GM12872 (cell line): ENCODE measurements at regions not wholly inside any gene's neighbourhood (a gene's known extent, or its start where the extent isn't known, plus 50 kb on each side); places are given as distances from the start of the nearest gene placed in this dataset.

Experiments
- CTCF ChIP-seq: IDR thresholded peaks from 3 replicates; pipeline ENCODE4 v1.5.1; 2011; ENCODE audit warnings: low read depth, mild to moderate bottlenecking, low read length, moderate library complexity; ENCODE audit not compliant: insufficient read depth

DNA sequence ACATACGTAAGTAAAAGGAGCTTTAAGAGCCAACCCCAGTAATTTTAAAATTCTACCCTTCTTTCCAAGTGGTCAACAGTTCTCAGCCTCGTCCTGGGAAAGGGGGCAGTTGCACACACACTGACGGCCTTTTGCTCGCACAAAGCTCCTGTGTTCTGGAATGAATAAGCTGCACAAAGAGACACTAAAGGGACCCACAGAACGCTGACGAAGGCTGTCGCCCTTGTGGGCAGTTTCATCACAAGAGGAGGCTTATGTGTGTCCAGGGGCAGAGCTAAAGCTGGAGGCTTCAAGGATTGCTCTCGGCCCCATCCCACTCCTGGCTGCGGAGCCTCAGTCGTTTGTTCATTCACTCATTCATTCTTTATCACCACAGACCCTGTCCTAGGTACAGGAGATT is 67.0 kb upstream of the NEK6 start:
- TF ChIP-seq CTCF = no peak

DNA sequence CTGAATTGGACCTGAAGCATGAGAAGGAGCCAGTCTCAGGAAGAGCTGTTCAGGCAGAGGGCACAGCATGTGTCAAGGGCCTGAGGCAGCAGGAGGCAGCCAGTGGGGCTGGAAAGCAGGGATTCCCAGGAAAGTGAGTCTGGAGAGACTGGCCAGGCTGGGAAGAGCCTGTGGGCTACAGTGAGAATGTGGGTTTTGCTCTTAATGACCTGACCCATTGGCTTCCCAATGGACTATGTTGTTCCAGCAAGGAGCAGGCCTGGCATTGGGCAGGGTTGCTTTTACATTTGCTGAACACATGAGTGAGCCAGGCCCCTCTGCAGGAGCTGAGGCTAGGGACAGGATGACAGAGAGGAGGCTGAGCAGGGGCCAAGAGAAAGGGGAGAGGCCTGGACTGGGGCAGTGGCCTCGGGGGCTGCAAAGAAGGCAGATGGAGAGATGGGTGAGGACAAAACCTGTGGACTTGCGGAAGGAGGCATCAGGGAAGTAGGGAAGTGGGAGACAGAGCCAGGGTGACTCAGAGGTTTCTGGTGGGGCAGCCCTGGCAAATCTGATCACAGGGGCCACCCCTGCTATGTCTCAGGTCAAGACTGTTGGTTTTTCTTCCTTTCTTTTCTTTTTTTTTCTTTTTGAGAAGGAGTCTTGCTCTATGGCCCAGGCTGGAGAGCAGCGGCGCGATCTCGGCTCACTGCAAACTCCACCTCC is 65.9 kb upstream of the NEK6 start:
- TF ChIP-seq CTCF = no peak

DNA sequence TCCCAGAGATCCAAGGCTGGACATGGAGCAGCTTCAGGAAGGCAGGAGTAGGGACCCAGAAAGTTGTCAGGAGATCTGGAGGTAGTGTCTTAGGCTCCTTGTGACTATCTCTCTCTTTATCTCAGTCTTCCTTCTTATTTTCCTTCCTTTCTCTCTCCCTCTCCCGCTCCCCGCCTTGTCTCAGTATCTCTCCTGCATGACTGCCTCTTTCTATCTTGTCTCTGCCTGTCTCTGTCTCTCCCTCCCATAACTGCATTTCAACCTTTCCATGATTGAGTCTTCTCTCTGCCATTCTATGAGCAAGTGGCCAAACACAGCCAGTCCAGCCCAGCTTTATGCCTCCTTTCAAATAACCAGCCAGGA is 61.0 kb upstream of the NEK6 start:
- TF ChIP-seq CTCF = no peak

GRCh38 chr9:124197177-124198095 is 60.3 kb upstream of the NEK6 start:
- no peak; the same call in 2 of the 3 replicates for TF ChIP-seq CTCF

DNA sequence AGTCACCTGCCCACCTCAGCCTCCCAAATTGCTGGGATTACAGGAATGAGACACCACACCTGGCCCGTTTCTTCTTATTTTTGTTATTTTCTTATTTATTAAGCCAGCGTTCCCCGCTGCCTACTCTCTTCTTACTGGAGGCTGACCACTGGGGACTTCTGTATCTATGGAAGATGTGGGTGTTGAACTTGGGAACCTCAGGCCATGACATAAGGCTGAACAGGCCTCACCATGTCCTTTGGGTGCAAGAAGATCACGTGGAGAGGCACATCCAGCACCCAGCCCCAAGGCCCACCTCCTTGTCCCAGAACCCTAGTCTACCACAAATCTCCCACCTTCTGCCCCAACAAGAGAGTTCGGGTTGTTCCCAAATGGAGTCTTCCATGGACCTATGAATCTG is 59.4 kb upstream of the NEK6 start:
- no peak for TF ChIP-seq CTCF

DNA sequence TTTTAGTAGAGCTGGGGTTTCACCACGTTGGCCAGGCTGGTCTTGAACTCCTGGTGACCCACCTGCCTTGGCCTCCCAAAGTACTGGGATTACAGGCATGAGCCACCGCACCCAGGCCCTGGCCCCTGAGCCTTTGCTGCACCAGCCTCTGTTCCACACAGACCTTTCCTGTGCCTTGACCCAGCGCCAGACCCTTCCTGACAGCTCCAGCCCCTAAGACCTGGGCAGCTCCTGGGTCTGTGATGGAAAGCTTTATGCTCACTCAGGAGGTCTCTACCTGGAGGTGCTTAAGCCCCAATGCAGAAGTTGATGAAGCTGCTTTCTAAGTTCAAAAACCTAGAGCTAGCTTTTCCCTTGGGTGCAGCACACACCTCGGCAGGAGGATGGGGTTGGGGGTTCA is 58.8 kb upstream of the NEK6 start:
- TF ChIP-seq CTCF = no peak

- no peak for TF ChIP-seq CTCF
Measured at GRCh38 chr9:124199474-124199873, 58.3 kb upstream of the NEK6 start.
